Liver (tissue), 8 donors: ENCODE measurements at regions not wholly inside any gene's neighbourhood (a gene's known extent, or its start where the extent isn't known, plus 50 kb on each side); places are given as distances from the start of the nearest gene placed in this dataset.

Experiments
- DNase-seq: peaks from one replicate; pipeline ENCODE4 v3.0.0-alpha.2; 2017; ENCODE audit warnings: low spot score
- H3K27ac ChIP-seq, 2 donors: one replicate each; pipeline ENCODE4 v1.7.0; 2013; ENCODE audit warnings: inconsistent platforms in 2 of 2, low read length in 2 of 2, control low read depth in 1 of 2, low read depth in 1 of 2, mild to moderate bottlenecking in 1 of 2
- H3K27me3 ChIP-seq, 4 donors: one replicate each; pipeline versions ENCODE4 v1.6.1 to v1.7.0; 2013; ENCODE audit warnings: low read length in 3 of 4, inconsistent platforms in 1 of 4, mild to moderate bottlenecking in 1 of 4, moderate library complexity in 1 of 4; ENCODE audit not compliant: control insufficient read depth in 4 of 4, insufficient read depth in 4 of 4
- H3K36me3 ChIP-seq, 4 donors: one replicate each; pipeline versions ENCODE4 v1.6.1 to v1.7.0; 2013; ENCODE audit warnings: low read length in 3 of 4, mild to moderate bottlenecking in 3 of 4, low read depth in 1 of 4, moderate library complexity in 1 of 4; ENCODE audit not compliant: control insufficient read depth in 4 of 4, insufficient read depth in 3 of 4
- H3K4me1 ChIP-seq, 4 donors: one replicate each; pipeline versions ENCODE4 v1.6.1 to v1.7.0; 2013; ENCODE audit warnings: low read length in 3 of 4, mild to moderate bottlenecking in 3 of 4, moderate library complexity in 1 of 4; ENCODE audit not compliant: control insufficient read depth in 4 of 4, insufficient read depth in 4 of 4
- H3K4me3 ChIP-seq, 3 donors: one replicate each; pipeline versions ENCODE4 v1.6.1 to v1.7.0; 2013; ENCODE audit warnings: low read length in 3 of 3, control low read depth in 1 of 3, low read depth in 1 of 3, mild to moderate bottlenecking in 1 of 3
- H3K9ac ChIP-seq, 2 donors: one replicate each; pipeline ENCODE4 v1.7.0; 2013; ENCODE audit warnings: low read length in 2 of 2, mild to moderate bottlenecking in 2 of 2, moderate library complexity in 2 of 2, control low read depth in 1 of 2, low read depth in 1 of 2
- H3K9me3 ChIP-seq, 4 donors: one replicate each; pipeline versions ENCODE4 v1.6.1 to v1.7.0; 2013; ENCODE audit warnings: low read length in 3 of 4; ENCODE audit not compliant: control insufficient read depth in 4 of 4
- EGR1 ChIP-seq, 2 donors: IDR thresholded peaks; 2 replicates each; pipeline ENCODE4 v1.6.1; 2016 to 2018; ENCODE audit warnings: antibody characterized with exemption in 2 of 2, low read depth in 2 of 2
- GABPA ChIP-seq, 2 donors: IDR thresholded peaks in 1 of 2; conservative IDR thresholded peaks in 1 of 2; 2 replicates each; pipeline ENCODE4 v1.6.1; 2016; ENCODE audit warnings: antibody characterized with exemption in 2 of 2, mild to moderate bottlenecking in 1 of 2, moderate library complexity in 1 of 2
- HNF4G ChIP-seq: IDR thresholded peaks from 2 replicates; pipeline ENCODE4 v1.6.1; 2016; ENCODE audit warnings: antibody characterized with exemption
- JUND ChIP-seq, 2 donors: IDR thresholded peaks; 2 replicates each; pipeline ENCODE4 v1.6.1; 2016; ENCODE audit warnings: antibody characterized with exemption in 2 of 2
- NR2F2 ChIP-seq: IDR thresholded peaks from 2 replicates; pipeline ENCODE4 v1.6.1; 2016; ENCODE audit warnings: antibody characterized with exemption
- RAD21 ChIP-seq, 2 donors: IDR thresholded peaks; 2 replicates each; pipeline ENCODE4 v1.6.1; 2016; ENCODE audit warnings: antibody characterized with exemption in 2 of 2, mild to moderate bottlenecking in 2 of 2
- RXRA ChIP-seq, 2 donors: IDR thresholded peaks; 2 replicates each; pipeline ENCODE4 v1.6.1; 2017 to 2018; ENCODE audit warnings: antibody characterized with exemption in 2 of 2, mild to moderate bottlenecking in 1 of 2
- TAF1 ChIP-seq: conservative IDR thresholded peaks from 2 replicates; pipeline ENCODE4 v1.6.1; 2016; ENCODE audit warnings: antibody characterized with exemption, mild to moderate bottlenecking
- YY1 ChIP-seq: IDR thresholded peaks from 2 replicates; pipeline ENCODE4 v1.6.1; 2016; ENCODE audit warnings: antibody characterized with exemption, mild to moderate bottlenecking
- WGBS: extraction: QIAGEN DNeasy Blood & Tissue Kit; methylation state at CpG from one replicate; pipeline ENCODE4 v1.1.7; 2013; 5-methylcytosine and 5-hydroxymethylcytosine counted together
- TF ChIP-seq, protein P1 (sequence below): IDR thresholded peaks from 2 replicates; pipeline ENCODE4 v1.6.1; 2016; ENCODE audit warnings: antibody characterized with exemption
- TF ChIP-seq, protein P2 (sequence below): IDR thresholded peaks from 2 replicates; pipeline ENCODE4 v1.6.1; 2016; ENCODE audit warnings: antibody characterized with exemption
- TF ChIP-seq, protein P3 (sequence below): IDR thresholded peaks from 2 replicates; pipeline ENCODE4 v1.6.1; 2016; ENCODE audit warnings: antibody characterized with exemption, mild to moderate bottlenecking
- TF ChIP-seq, protein P4 (sequence below): fragments of 150-350 bp; IDR thresholded peaks from 2 replicates; pipeline ENCODE4 v1.5.1; 2017; ENCODE audit warnings: improper control_type of control experiment, low read depth, low read length; ENCODE audit not compliant: missing input control
- TF ChIP-seq, protein P5 (sequence below): IDR thresholded peaks from 2 replicates; pipeline ENCODE4 v1.6.1; 2016; ENCODE audit warnings: antibody characterized with exemption
- donor health status: healthy.
- donor health status: healthy.
- donor health status: healthy.
- donor health status: healthy.
- donor health status: healthy.

DNA sequence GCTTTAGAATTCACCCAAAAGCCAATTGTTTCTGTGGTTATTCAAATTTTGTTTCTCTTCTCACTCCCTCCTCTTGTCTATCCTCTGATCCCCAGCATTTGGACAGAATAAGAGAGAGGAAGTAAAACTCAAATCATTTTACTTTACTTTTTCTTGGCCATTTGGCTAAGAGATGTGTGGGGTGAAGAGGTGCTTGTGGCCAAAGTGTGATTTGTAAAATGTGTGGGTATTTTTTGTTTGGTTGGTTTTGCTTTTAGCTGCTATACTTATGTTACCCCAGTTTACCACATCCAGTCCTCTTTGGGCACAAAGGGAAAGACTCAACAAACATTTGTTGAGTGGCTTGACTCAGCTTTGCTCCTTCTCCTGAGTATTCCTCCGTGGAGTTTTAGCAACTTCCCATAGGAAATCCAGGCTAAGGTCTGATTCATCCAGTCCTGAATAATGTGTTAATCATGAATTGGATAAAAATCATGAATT lies 109.1 kb upstream of the CYP1B1 start:
- Histone ChIP-seq H3K4me3 (no peak overlapping the region), H3K9me3 (no peaks in the 10 kb centered on the region), H3K27ac (no peak overlapping the region), H3K27me3 (no peaks in the 10 kb centered on the region), H3K4me1 (peaks cover 2 to 12% (median 4%) of the 10 kb centered on the region in 4 donors), H3K9ac (no peak overlapping the region), H3K36me3 (no peaks in the 10 kb centered on the region)
- DNase-seq, result no peak
- 84% methylated on average over 1 of the region's 1 CpG for WGBS
- TF ChIP-seq TAF1 (no peak), HNF4G (no peak), RAD21 (IDR thresholded peaks at IDR 0.05) (no peak), YY1 (no peak), RXRA (IDR thresholded peaks at IDR 0.05) (no peak), GABPA (IDR thresholded peaks at IDR 0.05 in 1 of 2, conservative IDR thresholded peaks at IDR 0.05 in 1 of 2) (no peak), JUND (IDR thresholded peaks at IDR 0.05) (no peak), NR2F2 (no peak)
- TF ChIP-seq, protein P1, sequence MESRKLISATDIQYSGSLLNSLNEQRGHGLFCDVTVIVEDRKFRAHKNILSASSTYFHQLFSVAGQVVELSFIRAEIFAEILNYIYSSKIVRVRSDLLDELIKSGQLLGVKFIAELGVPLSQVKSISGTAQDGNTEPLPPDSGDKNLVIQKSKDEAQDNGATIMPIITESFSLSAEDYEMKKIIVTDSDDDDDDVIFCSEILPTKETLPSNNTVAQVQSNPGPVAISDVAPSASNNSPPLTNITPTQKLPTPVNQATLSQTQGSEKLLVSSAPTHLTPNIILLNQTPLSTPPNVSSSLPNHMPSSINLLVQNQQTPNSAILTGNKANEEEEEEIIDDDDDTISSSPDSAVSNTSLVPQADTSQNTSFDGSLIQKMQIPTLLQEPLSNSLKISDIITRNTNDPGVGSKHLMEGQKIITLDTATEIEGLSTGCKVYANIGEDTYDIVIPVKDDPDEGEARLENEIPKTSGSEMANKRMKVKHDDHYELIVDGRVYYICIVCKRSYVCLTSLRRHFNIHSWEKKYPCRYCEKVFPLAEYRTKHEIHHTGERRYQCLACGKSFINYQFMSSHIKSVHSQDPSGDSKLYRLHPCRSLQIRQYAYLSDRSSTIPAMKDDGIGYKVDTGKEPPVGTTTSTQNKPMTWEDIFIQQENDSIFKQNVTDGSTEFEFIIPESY, result no peak
- TF ChIP-seq, protein P2, sequence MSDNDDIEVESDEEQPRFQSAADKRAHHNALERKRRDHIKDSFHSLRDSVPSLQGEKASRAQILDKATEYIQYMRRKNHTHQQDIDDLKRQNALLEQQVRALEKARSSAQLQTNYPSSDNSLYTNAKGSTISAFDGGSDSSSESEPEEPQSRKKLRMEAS, result no peak
- TF ChIP-seq, protein P3, sequence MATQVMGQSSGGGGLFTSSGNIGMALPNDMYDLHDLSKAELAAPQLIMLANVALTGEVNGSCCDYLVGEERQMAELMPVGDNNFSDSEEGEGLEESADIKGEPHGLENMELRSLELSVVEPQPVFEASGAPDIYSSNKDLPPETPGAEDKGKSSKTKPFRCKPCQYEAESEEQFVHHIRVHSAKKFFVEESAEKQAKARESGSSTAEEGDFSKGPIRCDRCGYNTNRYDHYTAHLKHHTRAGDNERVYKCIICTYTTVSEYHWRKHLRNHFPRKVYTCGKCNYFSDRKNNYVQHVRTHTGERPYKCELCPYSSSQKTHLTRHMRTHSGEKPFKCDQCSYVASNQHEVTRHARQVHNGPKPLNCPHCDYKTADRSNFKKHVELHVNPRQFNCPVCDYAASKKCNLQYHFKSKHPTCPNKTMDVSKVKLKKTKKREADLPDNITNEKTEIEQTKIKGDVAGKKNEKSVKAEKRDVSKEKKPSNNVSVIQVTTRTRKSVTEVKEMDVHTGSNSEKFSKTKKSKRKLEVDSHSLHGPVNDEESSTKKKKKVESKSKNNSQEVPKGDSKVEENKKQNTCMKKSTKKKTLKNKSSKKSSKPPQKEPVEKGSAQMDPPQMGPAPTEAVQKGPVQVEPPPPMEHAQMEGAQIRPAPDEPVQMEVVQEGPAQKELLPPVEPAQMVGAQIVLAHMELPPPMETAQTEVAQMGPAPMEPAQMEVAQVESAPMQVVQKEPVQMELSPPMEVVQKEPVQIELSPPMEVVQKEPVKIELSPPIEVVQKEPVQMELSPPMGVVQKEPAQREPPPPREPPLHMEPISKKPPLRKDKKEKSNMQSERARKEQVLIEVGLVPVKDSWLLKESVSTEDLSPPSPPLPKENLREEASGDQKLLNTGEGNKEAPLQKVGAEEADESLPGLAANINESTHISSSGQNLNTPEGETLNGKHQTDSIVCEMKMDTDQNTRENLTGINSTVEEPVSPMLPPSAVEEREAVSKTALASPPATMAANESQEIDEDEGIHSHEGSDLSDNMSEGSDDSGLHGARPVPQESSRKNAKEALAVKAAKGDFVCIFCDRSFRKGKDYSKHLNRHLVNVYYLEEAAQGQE, result no peak
- TF ChIP-seq, protein P4, sequence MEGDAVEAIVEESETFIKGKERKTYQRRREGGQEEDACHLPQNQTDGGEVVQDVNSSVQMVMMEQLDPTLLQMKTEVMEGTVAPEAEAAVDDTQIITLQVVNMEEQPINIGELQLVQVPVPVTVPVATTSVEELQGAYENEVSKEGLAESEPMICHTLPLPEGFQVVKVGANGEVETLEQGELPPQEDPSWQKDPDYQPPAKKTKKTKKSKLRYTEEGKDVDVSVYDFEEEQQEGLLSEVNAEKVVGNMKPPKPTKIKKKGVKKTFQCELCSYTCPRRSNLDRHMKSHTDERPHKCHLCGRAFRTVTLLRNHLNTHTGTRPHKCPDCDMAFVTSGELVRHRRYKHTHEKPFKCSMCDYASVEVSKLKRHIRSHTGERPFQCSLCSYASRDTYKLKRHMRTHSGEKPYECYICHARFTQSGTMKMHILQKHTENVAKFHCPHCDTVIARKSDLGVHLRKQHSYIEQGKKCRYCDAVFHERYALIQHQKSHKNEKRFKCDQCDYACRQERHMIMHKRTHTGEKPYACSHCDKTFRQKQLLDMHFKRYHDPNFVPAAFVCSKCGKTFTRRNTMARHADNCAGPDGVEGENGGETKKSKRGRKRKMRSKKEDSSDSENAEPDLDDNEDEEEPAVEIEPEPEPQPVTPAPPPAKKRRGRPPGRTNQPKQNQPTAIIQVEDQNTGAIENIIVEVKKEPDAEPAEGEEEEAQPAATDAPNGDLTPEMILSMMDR, result no peak
- TF ChIP-seq, protein P5, sequence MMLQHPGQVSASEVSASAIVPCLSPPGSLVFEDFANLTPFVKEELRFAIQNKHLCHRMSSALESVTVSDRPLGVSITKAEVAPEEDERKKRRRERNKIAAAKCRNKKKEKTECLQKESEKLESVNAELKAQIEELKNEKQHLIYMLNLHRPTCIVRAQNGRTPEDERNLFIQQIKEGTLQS, result no peak

DNA sequence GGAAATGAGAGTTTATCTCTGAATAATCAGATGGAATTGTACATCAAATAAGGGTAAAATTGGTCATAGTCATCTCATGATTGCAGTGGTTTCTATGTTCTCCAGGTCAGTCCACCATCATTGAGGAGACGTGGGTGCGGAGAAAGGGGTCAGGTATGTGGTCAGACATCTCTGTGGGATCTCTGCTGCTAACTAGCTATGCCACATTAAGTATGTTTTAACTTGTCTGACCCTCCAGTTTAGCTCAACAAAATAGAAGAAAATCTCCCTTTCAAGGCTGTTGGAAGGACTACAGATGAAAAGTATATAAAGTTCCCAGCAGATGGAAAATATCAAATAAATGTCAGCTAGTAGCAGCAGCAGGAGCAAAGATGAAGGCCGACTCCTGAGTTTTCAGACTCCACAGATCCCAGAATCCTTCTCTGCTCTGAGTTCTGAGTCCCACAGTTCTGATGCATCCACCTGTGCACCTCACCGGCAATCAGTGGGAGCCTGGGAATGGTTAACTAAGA lies 106.6 kb upstream of the CYP1B1 start:
- no peak overlapping the region for H3K27ac ChIP-seq
- no peak for TF ChIP-seq JUND (IDR thresholded peaks at IDR 0.05)
- no peak for TF ChIP-seq NR2F2
- no peak for TF ChIP-seq EGR1 (IDR thresholded peaks at IDR 0.05; ENCODE audit: low read depth in 2 of 2)
- TF ChIP-seq, protein P3, result no peak
- TF ChIP-seq YY1, result no peak
- H3K4me1 ChIP-seq, result peaks cover 3 to 18% (median 8%) of the 10 kb centered on the region in 4 donors
- no peak overlapping the region for H3K9ac ChIP-seq
- H3K4me3 ChIP-seq, result no peak overlapping the region
- no peaks in the 10 kb centered on the region for H3K9me3 ChIP-seq
- no peaks in the 10 kb centered on the region for H3K36me3 ChIP-seq
- 92% methylated on average over 4 of the region's 4 CpGs for WGBS
- no peaks in the 10 kb centered on the region for H3K27me3 ChIP-seq
- no peak for DNase-seq
